Activated CD4-positive, alpha-beta T cell treated with anti-CD3 and anti-CD28 coated beads, Interleukin-2, amount 10 ng/mL, durations not matched to agents 7 days and 5 days (primary cell): ENCODE measurements at regions not wholly inside any gene's neighbourhood (a gene's known extent, or its start where the extent isn't known, plus 50 kb on each side); places are given as distances from the start of the nearest gene placed in this dataset.
"Not testable (repeated sequence)": the region's sequence is repeated elsewhere in the genome, so short reads cannot be mapped to it uniquely, and the experiment has no call there.

Experiments used
- CTCF ChIA-PET: fragments of 350-600 bp; sonication (Branson Sonifier 250); formaldehyde crosslinking; loops from one replicate; lab custom pipeline; 2021; ENCODE audit warnings: antibody characterized with exemption; lab: Charles Lee
- POLR2A ChIA-PET: fragments of 350-600 bp; sonication (Branson Sonifier 250); formaldehyde crosslinking; loops from one replicate; lab custom pipeline; 2021; ENCODE audit warnings: antibody characterized with exemption; lab: Charles Lee
- DNase-seq: peaks from one replicate; pipeline ENCODE4 v3.0.0-alpha.2; 2020
- H3K27ac Mint-ChIP-seq: one replicate; pipeline ENCODE4 v1.8.0; 2021; ENCODE audit warnings: mild to moderate bottlenecking, moderate library complexity, mixed read lengths
- H3K27me3 Mint-ChIP-seq: one replicate; pipeline ENCODE4 v1.8.0; 2021; ENCODE audit warnings: mixed read lengths
- H3K36me3 Mint-ChIP-seq: one replicate; pipeline ENCODE4 v1.8.0; 2021; ENCODE audit warnings: low read depth, mixed read lengths
- H3K4me1 Mint-ChIP-seq: one replicate; pipeline ENCODE4 v1.8.0; 2021; ENCODE audit warnings: mixed read lengths
- H3K4me3 Mint-ChIP-seq: one replicate; pipeline ENCODE4 v1.8.0; 2021; ENCODE audit warnings: mild to moderate bottlenecking, moderate library complexity, mixed read lengths
- H3K9me3 Mint-ChIP-seq: one replicate; pipeline ENCODE4 v1.8.0; 2021; ENCODE audit warnings: mixed read lengths

DNA sequence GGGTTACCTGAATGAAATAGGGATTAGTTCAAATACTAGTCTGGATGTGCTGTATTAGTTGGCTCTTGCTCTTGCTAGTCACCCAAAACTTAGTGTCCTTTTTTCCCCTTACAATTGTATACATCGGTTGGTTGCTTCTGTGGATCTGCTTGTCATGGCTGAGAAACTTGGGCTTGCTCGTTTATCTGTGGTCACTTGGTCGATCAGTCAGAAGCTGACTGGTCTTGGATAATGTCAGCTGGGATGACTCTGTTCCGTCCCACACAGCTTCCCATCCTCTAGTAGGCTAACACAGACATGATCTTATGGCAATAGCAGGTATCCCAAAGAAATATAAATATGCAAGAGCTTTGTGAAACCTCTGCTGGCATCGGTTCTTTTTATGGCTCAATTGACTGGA lies 807.4 kb downstream of the MAT2B start:
- Mint-ChIP-seq H3K4me3 (no peak overlapping the region), H3K27me3 (no peaks in the 10 kb centered on the region), H3K4me1 (no peaks in the 10 kb centered on the region), H3K27ac (no peak overlapping the region), H3K9me3 (no peaks in the 10 kb centered on the region), H3K36me3 (no peaks in the 10 kb centered on the region)
- POLR2A ChIA-PET, result no interaction called here
- CTCF ChIA-PET, result no interaction called here
- no peak for DNase-seq

GRCh38 chr5:164317676-164318075 lies 812.3 kb downstream of the MAT2B start:
- Mint-ChIP-seq H3K9me3 (peaks cover 5% of the 10 kb centered on the region), H3K4me1 (no peaks in the 10 kb centered on the region), H3K4me3 (no peak overlapping the region), H3K27me3 (no peaks in the 10 kb centered on the region), H3K27ac (no peak overlapping the region), H3K36me3 (no peaks in the 10 kb centered on the region)
- ChIA-PET POLR2A (no interaction called here), CTCF (no interaction called here)
- DNase-seq, result no peak

DNA sequence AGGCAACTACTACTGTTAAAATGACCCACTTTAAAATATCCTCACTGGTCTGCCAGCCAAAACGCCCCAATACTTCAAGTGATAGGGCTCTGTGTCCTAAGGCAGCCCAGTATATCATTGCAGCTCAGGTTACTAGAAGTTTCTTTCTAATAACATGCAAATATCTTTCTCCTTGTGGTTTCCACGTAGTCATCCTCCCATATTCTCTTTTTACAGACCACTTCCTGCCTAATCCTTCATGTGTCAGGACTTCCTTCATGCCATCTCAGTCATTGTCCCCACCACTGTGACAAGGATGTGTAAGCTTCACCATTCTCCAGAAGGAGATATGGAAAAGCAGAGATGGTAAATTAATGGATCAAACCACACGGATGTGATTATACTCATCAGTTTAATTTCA lies 813.7 kb downstream of the MAT2B start:
- no peak for DNase-seq
- Mint-ChIP-seq H3K4me1 (no peaks in the 10 kb centered on the region), H3K36me3 (no peaks in the 10 kb centered on the region), H3K27me3 (no peaks in the 10 kb centered on the region), H3K9me3 (peaks cover 5% of the 10 kb centered on the region), H3K27ac (no peak overlapping the region), H3K4me3 (no peak overlapping the region)
- CTCF ChIA-PET, result no interaction called here
- POLR2A ChIA-PET, result no interaction called here

- Mint-ChIP-seq H3K27me3 (no peaks in the 10 kb centered on the region), H3K36me3 (no peaks in the 10 kb centered on the region), H3K27ac (no peak overlapping the region), H3K4me1 (no peaks in the 10 kb centered on the region), H3K9me3 (peaks cover 16% of the 10 kb centered on the region), H3K4me3 (no peak overlapping the region)
- ChIA-PET CTCF (no interaction called here), POLR2A (no interaction called here)
- no peak for DNase-seq
Observed at GRCh38 chr5:164324239-164324638, 818.8 kb downstream of the MAT2B start.

- H3K9me3 Mint-ChIP-seq, result peaks cover 11% of the 10 kb centered on the region
- no peak overlapping the region for H3K27ac Mint-ChIP-seq
- no peaks in the 10 kb centered on the region for H3K27me3 Mint-ChIP-seq
- H3K4me1 Mint-ChIP-seq, result no peaks in the 10 kb centered on the region
- no peaks in the 10 kb centered on the region for H3K36me3 Mint-ChIP-seq
- no peak overlapping the region for H3K4me3 Mint-ChIP-seq
- CTCF ChIA-PET, result no interaction called here
- POLR2A ChIA-PET, result no interaction called here
- DNase-seq, result no peak
Observed at GRCh38 chr5:164326219-164326618, 820.8 kb downstream of the MAT2B start.

DNA sequence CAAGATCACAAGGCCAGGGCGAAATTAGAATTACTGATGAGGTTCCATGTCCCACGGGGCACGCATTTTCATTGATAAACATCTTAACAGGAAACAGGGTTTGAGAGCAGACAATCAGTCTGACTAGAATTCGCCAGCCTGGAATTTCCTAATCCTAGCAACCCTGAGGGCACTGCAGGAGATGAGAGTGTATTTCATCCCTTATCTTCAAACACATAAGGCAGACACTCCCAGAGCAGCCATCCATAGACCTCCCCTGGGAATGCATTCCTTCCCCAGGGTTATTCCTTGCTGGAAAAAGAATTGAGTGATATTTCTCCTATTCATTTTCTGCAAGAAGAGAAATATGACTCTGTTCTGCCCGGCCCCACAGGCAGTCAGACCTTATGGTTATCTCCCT lies 821.7 kb downstream of the MAT2B start:
- H3K36me3 Mint-ChIP-seq, H3K4me3 Mint-ChIP-seq, POLR2A ChIA-PET, H3K27ac Mint-ChIP-seq, H3K27me3 Mint-ChIP-seq, H3K4me1 Mint-ChIP-seq, DNase-seq, CTCF ChIA-PET: not testable (repeated sequence)
- H3K9me3 Mint-ChIP-seq, result peaks cover 11% of the 10 kb centered on the region

GRCh38 chr5:164332349-164333196 lies 827.2 kb downstream of the MAT2B start:
- Mint-ChIP-seq H3K36me3 (no peaks in the 10 kb centered on the region), H3K27me3 (no peaks in the 10 kb centered on the region), H3K4me3 (no peak overlapping the region), H3K27ac (no peak overlapping the region), H3K9me3 (peaks cover under 1% of the 10 kb centered on the region), H3K4me1 (no peaks in the 10 kb centered on the region)
- ChIA-PET CTCF (interaction anchor here (0.6 kb wide), 1 partner anchor 98 kb away, joined by 3 read pairs; no protein-coding TSS in a partner anchor), POLR2A (no interaction called here)
- no peak for DNase-seq

DNA sequence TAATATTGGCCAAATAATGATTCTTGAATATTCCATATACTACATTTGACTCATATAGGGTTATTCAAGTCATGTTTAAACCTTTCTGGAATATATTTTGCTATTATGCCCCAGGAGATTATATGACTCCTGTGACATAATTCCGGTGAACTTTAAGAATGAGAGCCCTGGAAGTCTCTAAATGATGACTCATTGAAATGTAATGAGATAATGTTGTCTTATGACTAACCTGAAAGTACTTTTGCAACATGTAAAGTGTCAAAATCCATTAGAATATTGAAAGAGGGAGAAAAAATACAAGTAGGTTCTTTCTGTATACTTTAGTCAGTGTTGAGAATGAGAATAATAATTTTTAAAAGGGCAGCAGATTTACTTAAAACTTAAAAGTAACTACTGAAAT lies 830.4 kb downstream of the MAT2B start:
- Mint-ChIP-seq H3K36me3 (no peaks in the 10 kb centered on the region), H3K4me1 (no peaks in the 10 kb centered on the region), H3K4me3 (no peak overlapping the region), H3K9me3 (no peaks in the 10 kb centered on the region), H3K27ac (no peak overlapping the region), H3K27me3 (no peaks in the 10 kb centered on the region)
- CTCF ChIA-PET, result no interaction called here
- POLR2A ChIA-PET, result no interaction called here
- no peak for DNase-seq

GRCh38 chr5:164336276-164336675 lies 830.9 kb downstream of the MAT2B start:
- Mint-ChIP-seq H3K36me3 (no peaks in the 10 kb centered on the region), H3K4me3 (no peak overlapping the region), H3K27ac (no peak overlapping the region), H3K9me3 (no peaks in the 10 kb centered on the region), H3K4me1 (no peaks in the 10 kb centered on the region), H3K27me3 (no peaks in the 10 kb centered on the region)
- POLR2A ChIA-PET, result no interaction called here
- CTCF ChIA-PET, result no interaction called here
- DNase-seq, result no peak

GRCh38 chr5:164336906-164337305 lies 831.5 kb downstream of the MAT2B start:
- no peak for DNase-seq
- Mint-ChIP-seq H3K9me3 (no peaks in the 10 kb centered on the region), H3K4me1 (no peaks in the 10 kb centered on the region), H3K4me3 (no peak overlapping the region), H3K27me3 (no peaks in the 10 kb centered on the region), H3K36me3 (no peaks in the 10 kb centered on the region), H3K27ac (no peak overlapping the region)
- ChIA-PET POLR2A (no interaction called here), CTCF (no interaction called here)

- POLR2A ChIA-PET, result no interaction called here
Observed at GRCh38 chr5:164341056-164341619, 835.7 kb downstream of the MAT2B start.

DNA sequence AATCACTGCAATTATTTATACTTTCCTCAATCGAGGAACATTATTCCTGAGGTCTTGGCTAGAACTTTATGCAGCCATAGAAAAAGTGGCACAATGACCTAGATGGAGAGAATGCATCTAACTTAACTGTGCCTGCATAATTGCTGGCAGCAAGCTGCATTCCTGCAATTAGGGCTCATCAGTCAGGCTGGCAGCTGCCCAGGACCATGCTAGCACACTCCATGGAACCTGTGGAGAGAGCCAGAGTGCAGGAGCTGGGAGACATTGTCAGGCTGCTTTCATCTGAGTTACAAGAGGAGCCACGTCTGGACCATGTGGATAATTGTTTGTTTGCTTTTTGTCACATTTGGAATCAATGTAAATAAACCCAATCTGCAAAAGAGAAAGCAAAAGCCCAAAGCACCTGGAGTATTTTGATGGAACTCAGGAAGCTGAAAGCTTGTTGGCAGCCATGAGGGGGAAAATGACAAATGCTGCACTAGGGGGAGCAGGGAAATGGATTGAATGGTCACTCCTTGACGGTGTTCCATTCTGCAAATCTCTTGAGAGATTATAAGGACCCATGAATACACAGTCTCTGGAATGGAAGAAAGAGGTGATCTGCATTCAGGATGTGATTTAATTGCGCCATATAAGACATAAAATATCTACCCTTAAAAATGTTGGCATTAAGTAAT lies 839.9 kb downstream of the MAT2B start:
- H3K36me3 Mint-ChIP-seq, result no peaks in the 10 kb centered on the region
- ChIA-PET CTCF (no interaction called here), POLR2A (no interaction called here)
- H3K4me3 Mint-ChIP-seq, result no peak overlapping the region
- H3K9me3 Mint-ChIP-seq, result no peaks in the 10 kb centered on the region
- no peak overlapping the region for H3K27ac Mint-ChIP-seq
- H3K4me1 Mint-ChIP-seq, result no peaks in the 10 kb centered on the region
- H3K27me3 Mint-ChIP-seq, result no peaks in the 10 kb centered on the region
- DNase-seq, result no peak

More at GRCh38 chr5:164341056-164341619, 835.7 kb downstream of the MAT2B start:
- Mint-ChIP-seq H3K27ac (no peak overlapping the region), H3K27me3 (no peaks in the 10 kb centered on the region), H3K36me3 (no peaks in the 10 kb centered on the region), H3K4me1 (no peaks in the 10 kb centered on the region), H3K9me3 (no peaks in the 10 kb centered on the region), H3K4me3 (no peak overlapping the region)
- no peak for DNase-seq
- CTCF ChIA-PET, result no interaction called here

- CTCF ChIA-PET, result no interaction called here
- Mint-ChIP-seq H3K27me3 (no peaks in the 10 kb centered on the region), H3K9me3 (no peaks in the 10 kb centered on the region), H3K4me1 (no peaks in the 10 kb centered on the region), H3K4me3 (no peak overlapping the region), H3K36me3 (no peaks in the 10 kb centered on the region), H3K27ac (no peak overlapping the region)
- DNase-seq, result no peak
- POLR2A ChIA-PET, result no interaction called here
Observed at GRCh38 chr5:164345853-164346252, 840.4 kb downstream of the MAT2B start.
